H1 (cell line): ENCODE measurements at regions not wholly inside any gene's neighbourhood (a gene's known extent, or its start where the extent isn't known, plus 50 kb on each side); places are given as distances from the start of the nearest gene placed in this dataset.

Experiments
- CTCF ChIA-PET: fragments of 300-600 bp; sonication (Branson Sonifier 250); formaldehyde crosslinking; loops from one replicate; lab custom pipeline; 2021; ENCODE audit not compliant: partially characterized antibody; lab: Charles Lee
- POLR2A ChIA-PET: fragments of 300-600 bp; sonication (Branson Sonifier 250); formaldehyde crosslinking; loops from one replicate; lab custom pipeline; 2021; ENCODE audit warnings: inconsistent platforms; ENCODE audit not compliant: partially characterized antibody; lab: Charles Lee
- DNase-seq, 2 experiments: peaks; one replicate each; pipeline versions ENCODE4 v3.0.0 to v3.0.0-alpha.2; 2010 to 2022; ENCODE audit warnings: low spot score in 2 of 2, low read depth in 1 of 2, mixed read lengths in 1 of 2
- FAIRE-seq: peaks from 2 replicates; lab custom pipeline; 2011; peaks lifted over from hg19 to GRCh38; lab: Jason Lieb, UNC
- H2AFZ ChIP-seq: 2 replicates; pipeline ENCODE4 v1.8.1; 2012; ENCODE audit warnings: low read length, inconsistent platforms
- H2AK5ac ChIP-seq: 2 replicates; pipeline ENCODE4 v1.6.1; 2013; ENCODE audit warnings: low read depth, low read length
- H2BK120ac ChIP-seq: replicated peaks from 2 replicates; pipeline ENCODE3; 2013; ENCODE audit warnings: low read depth, low read length, inconsistent platforms
- H2BK12ac ChIP-seq: 2 replicates; pipeline ENCODE4 v1.6.1; 2013; ENCODE audit warnings: low read depth, low read length
- H2BK15ac ChIP-seq: 2 replicates; pipeline ENCODE4 v1.6.1; 2013; ENCODE audit warnings: low read length
- H2BK20ac ChIP-seq: 2 replicates; pipeline ENCODE4 v1.6.1; 2013; ENCODE audit warnings: low read length
- H2BK5ac ChIP-seq: 2 replicates; pipeline ENCODE4 v1.6.1; 2013; ENCODE audit warnings: low read depth, low read length
- H3K14ac ChIP-seq: 2 replicates; pipeline ENCODE4 v1.6.1; 2013; ENCODE audit warnings: inconsistent platforms; ENCODE audit not compliant: insufficient read length
- H3K18ac ChIP-seq: 2 replicates; pipeline ENCODE4 v1.6.1; 2013; ENCODE audit warnings: low read length; ENCODE audit errors: extremely low read depth
- H3K23ac ChIP-seq: 2 replicates; pipeline ENCODE4 v1.6.1; 2013; ENCODE audit warnings: inconsistent platforms; ENCODE audit not compliant: insufficient read length
- H3K23me2 ChIP-seq: 2 replicates; pipeline ENCODE4 v1.6.1; 2013; ENCODE audit warnings: low read depth, low read length
- H3K27ac ChIP-seq: 2 replicates; pipeline ENCODE4 v1.6.1; 2011; ENCODE audit warnings: low read depth, low read length, inconsistent platforms
- H3K27me3 ChIP-seq, 4 experiments: replicated peaks in 1 of 4; 1 replicate in 1 of 4; 2 replicates in 3 of 4; pipeline versions ENCODE4 v1.6.1 to v1.8.1; 2011 to 2013; ENCODE audit warnings: low read length in 3 of 4, mild to moderate bottlenecking in 3 of 4, inconsistent platforms in 2 of 4, mixed read lengths in 2 of 4, moderate library complexity in 1 of 4; ENCODE audit not compliant: control insufficient read depth in 3 of 4, insufficient read depth in 3 of 4; ENCODE audit errors: extremely low read depth in 1 of 4
- H3K36me3 ChIP-seq, 4 experiments: 2 replicates each; pipeline versions ENCODE4 v1.6.1 to v1.8.1; 2011 to 2013; ENCODE audit warnings: mild to moderate bottlenecking in 4 of 4, low read length in 3 of 4, moderate library complexity in 2 of 4, control low read depth in 1 of 4, inconsistent platforms in 1 of 4; ENCODE audit not compliant: insufficient read depth in 4 of 4, control insufficient read depth in 2 of 4
- H3K4ac ChIP-seq: replicated peaks from 2 replicates; pipeline ENCODE3; 2013; ENCODE audit warnings: low read length, low read depth, mixed read lengths, inconsistent platforms; ENCODE audit not compliant: insufficient read length
- H3K4me1 ChIP-seq, 4 experiments: replicated peaks in 1 of 4; 1 replicate in 1 of 4; 2 replicates in 3 of 4; pipeline versions ENCODE4 v1.6.1 to v1.8.1; 2011 to 2013; ENCODE audit warnings: low read length in 3 of 4, inconsistent platforms in 2 of 4, mixed read lengths in 1 of 4; ENCODE audit not compliant: insufficient read depth in 4 of 4, control insufficient read depth in 3 of 4
- H3K4me2 ChIP-seq, 2 experiments: 2 replicates each; pipeline versions ENCODE4 v1.6.1 to v1.8.1; 2011 to 2013; ENCODE audit warnings: low read depth in 2 of 2, low read length in 2 of 2, control low read depth in 1 of 2, inconsistent platforms in 1 of 2, mild to moderate bottlenecking in 1 of 2; ENCODE audit not compliant: insufficient read depth in 1 of 2
- H3K4me3 ChIP-seq, 4 experiments: fragments of 200-600, 300-600 bp in 1 of 4; sonication (generic), shearing (Covaris generic), sonication (Bioruptor Twin) in 1 of 4; 2 replicates each; pipeline versions ENCODE4 v1.5.1 to v1.8.1; 2011 to 2016; ENCODE audit warnings: low read length in 4 of 4, low read depth in 3 of 4, control low read depth in 2 of 4, inconsistent platforms in 2 of 4, mild to moderate bottlenecking in 2 of 4, mixed read lengths in 1 of 4, moderate library complexity in 1 of 4; ENCODE audit not compliant: insufficient read depth in 2 of 4; ENCODE audit errors: extremely low read depth in 1 of 4
- H3K56ac ChIP-seq: replicated peaks from 2 replicates; pipeline ENCODE3; 2013; ENCODE audit warnings: low read depth, mild to moderate bottlenecking, mixed read lengths, low read length, inconsistent platforms; ENCODE audit not compliant: insufficient read length
- H3K79me1 ChIP-seq: 2 replicates; pipeline ENCODE4 v1.6.1; 2013; ENCODE audit warnings: low read depth, low read length, control low read depth
- H3K79me2 ChIP-seq, 2 experiments: 2 replicates each; pipeline versions ENCODE4 v1.6.1 to v1.8.1; 2012 to 2013; ENCODE audit warnings: low read length in 2 of 2, mild to moderate bottlenecking in 2 of 2, inconsistent platforms in 1 of 2; ENCODE audit not compliant: insufficient read depth in 2 of 2, control insufficient read depth in 1 of 2
- H3K9ac ChIP-seq, 4 experiments: replicated peaks in 1 of 4; 1 replicate in 1 of 4; 2 replicates in 3 of 4; pipeline versions ENCODE4 v1.6.1 to v1.8.1; 2011 to 2013; ENCODE audit warnings: low read depth in 3 of 4, low read length in 3 of 4, control low read depth in 2 of 4, mild to moderate bottlenecking in 2 of 4, moderate library complexity in 2 of 4, inconsistent platforms in 1 of 4; ENCODE audit errors: extremely low read depth in 1 of 4
- H3K9me3 ChIP-seq, 2 experiments: 2 replicates each; pipeline versions ENCODE4 v1.6.1 to v1.8.1; 2012 to 2013; ENCODE audit warnings: mild to moderate bottlenecking in 2 of 2, moderate library complexity in 2 of 2, control low read depth in 1 of 2, inconsistent platforms in 1 of 2, low read depth in 1 of 2, low read length in 1 of 2, mixed read lengths in 1 of 2; ENCODE audit not compliant: insufficient read depth in 2 of 2
- H4K20me1 ChIP-seq, 2 experiments: replicated peaks in 1 of 2; 2 replicates each; pipeline versions ENCODE3 to v1.8.1; 2011 to 2013; ENCODE audit warnings: inconsistent platforms in 2 of 2, low read length in 2 of 2, mild to moderate bottlenecking in 1 of 2; ENCODE audit not compliant: insufficient read depth in 2 of 2, control insufficient read depth in 1 of 2
- H4K5ac ChIP-seq: 2 replicates; pipeline ENCODE4 v1.6.1; 2013; ENCODE audit warnings: low read length, low read depth, mixed read lengths, inconsistent platforms; ENCODE audit not compliant: insufficient read length
- H4K8ac ChIP-seq: 2 replicates; pipeline ENCODE4 v1.8.0; 2013; ENCODE audit warnings: mild to moderate bottlenecking, moderate library complexity, low read length, inconsistent platforms; ENCODE audit not compliant: insufficient read depth; ENCODE audit errors: extremely low read depth
- H4K91ac ChIP-seq: replicated peaks from 2 replicates; pipeline ENCODE3; 2013; ENCODE audit warnings: low read length, mixed read lengths, inconsistent platforms; ENCODE audit not compliant: insufficient read length
- CBX5 ChIP-seq: fragments of 300-800, 300-1000 bp; sonication (generic); IDR thresholded peaks from 2 replicates; pipeline ENCODE4 v1.7.1; 2016; ENCODE audit warnings: antibody characterized with exemption, low read length, low read depth
- CTCF ChIP-seq, 3 experiments: IDR thresholded peaks; 1 replicate in 2 of 3; 2 replicates in 1 of 3; pipeline versions ENCODE4 v1.5.1 to v1.6.1; 2011; ENCODE audit warnings: low read length in 3 of 3, mild to moderate bottlenecking in 3 of 3, inconsistent platforms in 2 of 3, low read depth in 1 of 3, moderate library complexity in 1 of 3; ENCODE audit not compliant: insufficient read depth in 1 of 3; ENCODE audit errors: control extremely low read depth in 1 of 3
- GABPA ChIP-seq: IDR thresholded peaks from 2 replicates; pipeline ENCODE4 v1.6.1; 2011; ENCODE audit warnings: mild to moderate bottlenecking, low read length, moderate library complexity, borderline replicate concordance; ENCODE audit not compliant: insufficient read depth
- GTF2F1 ChIP-seq: IDR thresholded peaks from 2 replicates; pipeline ENCODE4 v1.6.1; 2012; ENCODE audit warnings: low read depth, low read length, improper control_type of control experiment, borderline replicate concordance
- HDAC2 ChIP-seq, 2 experiments: fragments of 300-600 bp in 1 of 2; sonication (generic) in 1 of 2; IDR thresholded peaks; 2 replicates each; pipeline ENCODE4 v1.6.1; 2011 to 2012; ENCODE audit warnings: low read depth in 2 of 2, low read length in 2 of 2, mild to moderate bottlenecking in 2 of 2, moderate library complexity in 2 of 2, borderline replicate concordance in 1 of 2, inconsistent platforms in 1 of 2
- HDAC6 ChIP-seq: IDR thresholded peaks from one replicate; pipeline ENCODE4 v1.7.1; 2012; ENCODE audit warnings: low read depth, mild to moderate bottlenecking, inconsistent platforms, low read length, moderate library complexity
- JUN ChIP-seq: IDR thresholded peaks from 2 replicates; pipeline ENCODE4 v1.6.1; 2011; ENCODE audit warnings: low read depth, mild to moderate bottlenecking, improper control_type of control experiment, low read length
- RAD21 ChIP-seq, 2 experiments: IDR thresholded peaks in 1 of 2; conservative IDR thresholded peaks in 1 of 2; 2 replicates each; pipeline ENCODE4 v1.6.1; 2011; ENCODE audit warnings: low read depth in 2 of 2, low read length in 2 of 2, improper control_type of control experiment in 1 of 2, inconsistent platforms in 1 of 2, mild to moderate bottlenecking in 1 of 2, moderate library complexity in 1 of 2
- SIN3A ChIP-seq, 2 experiments: IDR thresholded peaks in 1 of 2; conservative IDR thresholded peaks in 1 of 2; 2 replicates each; pipeline ENCODE4 v1.6.1; 2011 to 2012; ENCODE audit warnings: low read length in 2 of 2, improper control_type of control experiment in 1 of 2, low read depth in 1 of 2, mild to moderate bottlenecking in 1 of 2
- TBP ChIP-seq: IDR thresholded peaks from 2 replicates; pipeline ENCODE4 v1.6.1; 2011; ENCODE audit warnings: low read depth, low read length, improper control_type of control experiment
- YY1 ChIP-seq: IDR thresholded peaks from 2 replicates; pipeline ENCODE4 v1.6.1; 2011; ENCODE audit warnings: low read depth, mild to moderate bottlenecking, low read length
- ZNF274 ChIP-seq: IDR thresholded peaks from 2 replicates; pipeline ENCODE4 v1.7.0; 2012; ENCODE audit warnings: low read length, borderline replicate concordance; ENCODE audit errors: extremely low read depth
- WGBS, 2 experiments: shearing (Covaris generic) in 1 of 2; methylation state at CpG; one replicate each; pipeline versions ENCODE4 v1.1.6 to v1.1.7; 2013 to 2015; ENCODE audit warnings: low lambda C conversion rate in 2 of 2, mixed read lengths in 2 of 2, inconsistent platforms in 1 of 2, low coverage in 1 of 2, missing lambda C conversion rate in 1 of 2; ENCODE audit not compliant: insufficient replicate concordance in 2 of 2, insufficient coverage in 1 of 2, insufficient read length in 1 of 2; ENCODE audit errors: extremely low coverage in 1 of 2, missing lambda C conversion rate in 1 of 2; 5-methylcytosine and 5-hydroxymethylcytosine counted together

- Histone ChIP-seq H3K79me1 (no peaks in the 10 kb centered on the region), H3K9me3 (no peaks in the 10 kb centered on the region), H3K14ac (no peak overlapping the region), H4K5ac (no peak overlapping the region), H3K18ac (no peak overlapping the region), H3K4me3 (no peak overlapping the region), H3K4me2 (no peak overlapping the region), H2AK5ac (no peak overlapping the region), H4K20me1 (no peaks in the 10 kb centered on the region), H3K79me2 (no peaks in the 10 kb centered on the region), H3K4me1 (no peaks in the 10 kb centered on the region), H3K23me2 (no peaks in the 10 kb centered on the region), H3K27ac (no peak overlapping the region), H2BK15ac (no peak overlapping the region), H3K9ac (no peak overlapping the region), H3K4ac (no peak overlapping the region), H2BK12ac (no peak overlapping the region), H3K56ac (no peak overlapping the region), H2BK5ac (no peak overlapping the region), H4K91ac (no peak overlapping the region), H3K27me3 (no peaks in the 10 kb centered on the region), H3K36me3 (no peaks in the 10 kb centered on the region), H2BK120ac (no peak overlapping the region), H2BK20ac (no peak overlapping the region), H3K23ac (no peak overlapping the region), H2AFZ (no peak overlapping the region), H4K8ac (no peak overlapping the region)
- ChIA-PET POLR2A (no interaction called here), CTCF (no interaction called here)
- FAIRE-seq (no peak), DNase-seq (no peak)
- 100% methylated on average over 1 of the region's 2 CpGs; no CpG with 5 or more reads in 1 of the 2 experiments for WGBS, 2 experiments
- no peak for TF ChIP-seq GABPA
- TF ChIP-seq RAD21 (IDR thresholded peaks at IDR 0.05 in 1 of 2, conservative IDR thresholded peaks at IDR 0.05 in 1 of 2; ENCODE audit: low read depth in 2 of 2, low read length in 2 of 2): no peak
- TF ChIP-seq HDAC6: no peak
- TF ChIP-seq CTCF (IDR thresholded peaks at IDR 0.05; ENCODE audit: control extremely low read depth in 1 of 3, insufficient read depth in 1 of 3, low read depth in 1 of 3, low read length in 3 of 3): no peak
- no peak for TF ChIP-seq JUN
- no peak for TF ChIP-seq CBX5
- TF ChIP-seq SIN3A (conservative IDR thresholded peaks at IDR 0.05 in 1 of 2, IDR thresholded peaks at IDR 0.05 in 1 of 2; ENCODE audit: low read depth in 1 of 2, low read length in 2 of 2): no peak
- no peak for TF ChIP-seq ZNF274
- no peak for TF ChIP-seq TBP
- no peak for TF ChIP-seq GTF2F1
- no peak for TF ChIP-seq YY1
- TF ChIP-seq HDAC2 (IDR thresholded peaks at IDR 0.05; ENCODE audit: borderline replicate concordance in 1 of 2, low read depth in 2 of 2, low read length in 2 of 2): no peak
These were observed 131.3 kb upstream of the AP1S2 start for GRCh38 chrX:15985937-15986336.
